GM13976 (cell line): ENCODE measurements at regions not wholly inside any gene's neighbourhood (a gene's known extent, or its start where the extent isn't known, plus 50 kb on each side); places are given as distances from the start of the nearest gene placed in this dataset.

Experiments
- DNase-seq: peaks from one replicate; pipeline ENCODE4 v3.0.0; 2012; ENCODE audit warnings: low spot score
- CTCF ChIP-seq: IDR thresholded peaks from 2 replicates; pipeline ENCODE4 v1.5.1; 2012; ENCODE audit warnings: borderline replicate concordance, mild to moderate bottlenecking; ENCODE audit not compliant: insufficient read depth; ENCODE audit errors: extremely low read depth, missing control alignments, control extremely low read depth
- in situ Hi-C: fragments of 300-500 bp; cut with MboI; formaldehyde crosslinking; loops from one replicate; pipeline ENCODE4 v1.12.0; 2022; ENCODE audit warnings: low sequenced_read_pairs, mixed read lengths, inconsistent platforms; ENCODE audit not compliant: unreplicated experiment

DNA sequence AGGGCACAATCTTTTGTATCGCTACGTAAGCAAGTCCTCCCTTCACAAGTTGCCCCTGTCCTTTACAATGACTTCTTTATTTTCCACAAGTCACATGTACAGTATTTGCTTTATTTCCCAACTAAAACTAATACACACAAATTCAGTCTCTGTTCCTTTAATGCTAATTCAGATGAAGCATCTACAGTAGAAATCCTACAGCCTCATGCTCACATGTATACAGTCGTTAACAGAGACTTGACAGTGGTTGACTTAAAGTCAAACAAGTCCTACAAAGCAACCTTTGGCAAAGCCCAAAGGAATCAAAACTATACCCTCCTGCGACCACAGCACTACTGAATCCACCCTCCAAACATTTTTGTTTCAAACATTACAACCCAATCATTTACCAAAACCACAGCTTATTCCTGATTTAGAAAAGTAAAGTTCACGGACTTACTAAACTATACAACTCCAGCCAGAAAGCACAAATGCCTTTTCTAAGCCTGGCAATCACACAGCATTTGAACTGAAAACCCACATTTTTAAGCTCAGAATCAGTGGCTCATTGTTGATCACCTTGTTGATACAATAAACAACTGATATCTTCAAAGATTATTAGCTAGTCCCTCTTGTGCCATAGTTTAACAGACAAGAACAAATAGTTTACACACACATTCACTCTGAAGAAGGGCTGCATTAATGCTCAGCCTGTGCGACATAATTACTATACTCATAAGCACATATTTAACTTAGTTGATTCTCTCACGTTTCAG, 70.9 kb upstream of the NHSL1 start:
- TF ChIP-seq CTCF: no peak
- DNase-seq: no peak
- in situ Hi-C loops: no loop called here

- in situ Hi-C loops: no loop called here
- no peak for DNase-seq
- no peak for TF ChIP-seq CTCF
Observed at GRCh38 chr6:138570725-138571029, 71.4 kb upstream of the NHSL1 start.

- TF ChIP-seq CTCF: no peak
- in situ Hi-C loops: no loop called here
- DNase-seq: no peak
Observed at GRCh38 chr6:138571181-138571580, 71.9 kb upstream of the NHSL1 start.

- in situ Hi-C loops: no loop called here
- no peak for DNase-seq
- TF ChIP-seq CTCF: no peak
Observed at GRCh38 chr6:138571585-138572166, 72.4 kb upstream of the NHSL1 start.

DNA sequence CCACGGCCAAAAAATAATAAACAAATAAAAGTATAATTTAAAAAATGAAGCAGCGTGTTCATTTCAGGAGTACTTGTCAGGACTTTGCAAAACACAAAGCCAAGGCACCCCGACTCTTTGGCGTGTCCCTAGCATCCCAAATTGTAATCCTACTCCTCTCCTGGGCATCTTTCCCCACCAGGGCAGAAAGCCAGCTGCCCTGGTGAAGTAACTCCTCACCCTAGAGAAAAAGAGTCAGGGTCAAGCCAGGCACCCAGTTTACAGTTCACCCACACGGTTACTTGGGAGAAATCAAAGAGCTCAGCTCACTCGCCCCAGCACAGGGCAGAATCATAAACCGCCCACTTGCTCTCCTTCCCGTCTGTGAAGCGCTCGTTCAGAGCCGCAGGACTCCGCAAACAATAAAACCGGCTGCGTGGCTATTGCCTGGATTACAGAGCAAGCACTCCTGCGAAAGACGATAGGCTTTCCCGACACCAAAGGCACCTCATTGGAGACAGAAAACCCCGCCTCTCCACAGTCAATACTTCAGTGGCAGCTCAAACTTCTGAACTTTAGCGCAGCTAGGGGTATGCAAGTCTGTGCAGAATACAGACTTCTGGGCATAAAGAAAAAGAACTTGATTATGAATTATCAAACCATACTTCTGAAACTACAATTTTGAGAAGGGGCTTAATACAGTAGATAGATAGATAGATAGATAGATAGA, 73.0 kb upstream of the NHSL1 start:
- TF ChIP-seq CTCF: no peak
- DNase-seq: no peak
- in situ Hi-C loops: no loop called here

GRCh38 chr6:138572885-138573284, 73.6 kb upstream of the NHSL1 start:
- in situ Hi-C loops: no loop called here
- DNase-seq: no peak
- TF ChIP-seq CTCF: no peak
